Effector CD4-positive, alpha-beta T cell (primary cell): ENCODE measurements at regions not wholly inside any gene's neighbourhood (a gene's known extent, or its start where the extent isn't known, plus 50 kb on each side); places are given as distances from the start of the nearest gene placed in this dataset.

Experiments
- DNase-seq: peaks from one replicate; pipeline ENCODE4 v3.0.0-alpha.2; 2020

GRCh38 chr18:61948846-61949438, 56.1 kb upstream of the RNF152 start:
- DNase-seq, result no peak

- DNase-seq, result no peak
Observed at GRCh38 chr18:61948281-61948741, 55.5 kb upstream of the RNF152 start.

DNA sequence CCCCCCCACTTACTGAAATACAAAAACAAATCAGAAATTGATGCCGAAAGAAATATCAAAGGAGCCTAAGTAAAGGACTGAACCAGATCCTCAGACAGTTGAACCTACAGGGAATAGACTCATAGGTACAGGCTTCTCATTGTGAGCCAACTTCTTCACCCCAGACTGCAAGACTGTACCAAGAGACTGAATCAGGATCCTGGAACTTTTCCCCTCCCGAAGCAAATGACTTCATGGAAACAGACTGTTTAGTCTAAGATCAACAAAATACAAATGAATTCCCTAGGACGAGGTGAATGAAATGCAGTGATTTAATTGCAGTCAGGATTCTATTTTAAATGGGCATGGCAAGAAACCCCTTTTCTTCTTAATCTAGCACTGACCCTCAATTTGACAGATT, 53.6 kb upstream of the RNF152 start:
- DNase-seq, result no peak

GRCh38 chr18:61943175-61943964, 50.6 kb upstream of the RNF152 start:
- DNase-seq, result no peak
